HG03064 (cell line): ENCODE measurements at regions not wholly inside any gene's neighbourhood (a gene's known extent, or its start where the extent isn't known, plus 50 kb on each side); places are given as distances from the start of the nearest gene placed in this dataset.

Experiments
- ATAC-seq: cut with Tn5 transposase; IDR thresholded peaks from one replicate; pipeline ENCODE4 v1.9.1; 2021; ENCODE audit warnings: low read depth; ENCODE audit not compliant: unreplicated experiment

DNA sequence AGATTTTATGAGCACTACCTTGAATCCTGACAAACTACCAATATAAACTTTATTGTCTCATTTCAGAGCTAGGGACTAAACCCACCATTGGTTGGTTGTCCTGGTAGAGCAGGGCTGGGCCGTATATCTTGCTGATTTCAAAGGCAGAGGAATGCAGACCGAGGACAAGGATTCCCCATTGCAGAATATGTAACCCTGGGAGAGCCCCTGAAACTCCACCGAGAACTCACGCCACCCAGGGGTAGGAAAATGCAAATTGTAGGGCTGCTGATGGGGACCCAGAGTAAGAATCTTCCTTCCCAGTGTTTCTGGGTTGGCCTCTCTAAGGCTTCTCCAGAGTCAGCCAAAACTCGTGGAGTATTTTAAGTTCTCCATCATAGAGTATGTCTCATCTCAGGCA lies 235.3 kb downstream of the ABHD5 start:
- no peak for ATAC-seq

DNA sequence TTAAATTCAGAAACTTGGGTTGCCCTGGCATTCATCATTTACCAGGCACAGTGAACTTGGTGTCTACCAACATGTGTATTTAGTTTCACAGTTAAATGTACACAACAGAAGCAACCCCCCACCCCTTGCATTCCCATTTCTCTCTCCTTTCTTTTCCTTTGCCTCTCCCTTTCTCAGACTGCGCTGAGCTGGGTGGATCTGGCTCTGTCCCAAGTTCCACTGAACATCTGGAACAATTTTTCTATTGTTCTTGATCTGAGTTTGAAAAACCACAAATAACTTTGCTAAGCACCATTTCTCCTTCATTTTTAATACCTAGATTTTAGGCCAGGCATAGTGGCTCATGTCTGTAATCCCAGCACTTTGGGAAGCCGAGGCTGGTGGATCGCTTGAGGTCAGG lies 242.2 kb downstream of the ABHD5 start:
- no peak for ATAC-seq

DNA sequence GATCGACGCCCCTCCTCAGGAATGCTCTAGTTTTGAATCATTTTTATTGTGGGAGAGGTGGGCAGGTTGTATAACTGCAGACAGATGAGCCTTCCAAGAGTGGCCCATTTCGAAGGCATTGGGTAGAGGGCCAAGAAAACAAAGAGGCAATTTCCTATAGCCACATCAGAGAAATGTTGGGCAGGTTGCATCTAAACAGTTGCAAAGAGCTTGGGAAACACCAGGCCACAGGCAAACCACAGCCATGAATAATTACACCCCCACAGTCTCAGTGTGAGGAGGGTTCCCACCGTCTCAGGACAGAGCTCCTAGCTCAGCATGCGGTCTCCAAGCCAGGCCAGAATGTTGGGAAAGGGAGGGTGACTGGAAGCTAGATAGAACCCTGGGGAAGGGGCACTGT lies 257.3 kb downstream of the ABHD5 start:
- ATAC-seq = no peak

DNA sequence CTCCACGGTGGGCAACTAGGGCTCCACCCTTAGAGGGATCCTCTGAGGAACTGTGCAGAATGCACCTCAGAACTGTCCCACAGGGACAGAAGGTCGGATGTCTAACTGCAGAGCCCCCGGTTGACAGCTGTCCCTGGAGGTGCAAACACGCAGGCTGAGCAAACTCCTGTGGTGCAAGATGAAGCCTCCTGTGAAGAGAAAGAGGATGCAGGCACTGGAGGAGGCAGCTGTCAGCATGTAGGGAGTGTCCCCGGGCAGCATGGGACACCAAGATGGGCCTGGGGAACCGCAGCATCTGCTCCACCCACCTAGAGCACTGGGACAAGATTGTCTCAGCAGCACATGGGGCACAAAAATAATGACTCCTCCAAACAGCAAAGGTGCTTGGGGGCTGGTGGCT lies 258.9 kb downstream of the ABHD5 start:
- no peak for ATAC-seq

DNA sequence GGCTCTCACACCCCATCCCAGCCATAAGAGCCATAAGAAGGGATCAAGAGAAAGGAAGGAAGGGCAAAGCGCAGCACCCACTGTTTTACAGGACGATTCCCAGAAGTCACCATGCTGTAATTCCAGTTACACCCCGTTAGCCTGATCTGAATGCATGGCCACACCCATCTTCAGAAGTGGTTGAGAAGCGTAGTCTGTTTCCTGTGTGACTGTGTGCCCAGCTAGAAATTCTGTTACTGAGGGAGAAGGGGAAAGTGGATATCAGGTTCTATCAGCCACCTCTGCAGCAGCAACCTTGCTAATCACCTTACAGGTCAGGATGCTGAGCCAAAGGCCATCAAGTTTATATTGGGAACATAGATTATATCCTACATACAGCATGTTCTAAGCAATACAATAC lies 260.0 kb downstream of the ABHD5 start:
- no peak for ATAC-seq

DNA sequence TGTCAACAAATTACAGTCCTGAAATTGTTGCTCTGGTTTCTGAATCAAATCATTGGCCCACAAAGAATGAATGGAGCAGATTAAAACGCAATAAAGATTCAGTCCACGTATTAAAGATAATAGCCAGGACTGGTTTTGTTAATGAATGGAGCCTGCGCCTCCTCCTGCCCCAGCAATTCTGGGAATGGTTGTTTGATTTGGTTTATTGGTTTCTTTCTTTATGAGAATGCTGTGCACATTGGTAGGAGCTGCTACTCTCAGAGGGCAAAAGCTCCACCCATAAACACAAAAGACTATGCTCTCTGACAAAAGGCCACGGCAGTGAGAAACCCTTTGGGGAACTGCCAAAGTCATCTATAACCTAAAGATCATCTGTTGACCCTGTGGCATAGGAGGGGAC lies 261.1 kb downstream of the ABHD5 start:
- ATAC-seq = no peak

DNA sequence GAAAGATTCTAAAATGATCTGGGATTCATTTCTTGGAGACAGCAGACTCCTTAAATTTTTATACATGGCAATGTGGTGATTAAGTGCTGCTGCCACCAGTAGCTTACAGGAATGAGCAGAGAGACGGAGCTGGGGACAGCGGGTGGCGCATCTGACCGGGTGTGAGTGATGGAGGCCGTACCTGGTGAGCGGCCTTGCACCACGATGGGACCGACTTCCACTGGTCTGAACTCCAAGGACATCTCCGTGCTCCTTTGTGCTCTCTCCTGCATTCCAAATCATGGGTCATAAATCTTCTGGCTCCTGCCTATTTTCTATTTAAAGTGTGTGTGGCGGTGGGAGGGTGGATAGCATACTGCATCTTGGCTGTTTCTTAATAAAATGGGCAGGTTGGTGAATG lies 262.6 kb downstream of the ABHD5 start:
- ATAC-seq = no peak

DNA sequence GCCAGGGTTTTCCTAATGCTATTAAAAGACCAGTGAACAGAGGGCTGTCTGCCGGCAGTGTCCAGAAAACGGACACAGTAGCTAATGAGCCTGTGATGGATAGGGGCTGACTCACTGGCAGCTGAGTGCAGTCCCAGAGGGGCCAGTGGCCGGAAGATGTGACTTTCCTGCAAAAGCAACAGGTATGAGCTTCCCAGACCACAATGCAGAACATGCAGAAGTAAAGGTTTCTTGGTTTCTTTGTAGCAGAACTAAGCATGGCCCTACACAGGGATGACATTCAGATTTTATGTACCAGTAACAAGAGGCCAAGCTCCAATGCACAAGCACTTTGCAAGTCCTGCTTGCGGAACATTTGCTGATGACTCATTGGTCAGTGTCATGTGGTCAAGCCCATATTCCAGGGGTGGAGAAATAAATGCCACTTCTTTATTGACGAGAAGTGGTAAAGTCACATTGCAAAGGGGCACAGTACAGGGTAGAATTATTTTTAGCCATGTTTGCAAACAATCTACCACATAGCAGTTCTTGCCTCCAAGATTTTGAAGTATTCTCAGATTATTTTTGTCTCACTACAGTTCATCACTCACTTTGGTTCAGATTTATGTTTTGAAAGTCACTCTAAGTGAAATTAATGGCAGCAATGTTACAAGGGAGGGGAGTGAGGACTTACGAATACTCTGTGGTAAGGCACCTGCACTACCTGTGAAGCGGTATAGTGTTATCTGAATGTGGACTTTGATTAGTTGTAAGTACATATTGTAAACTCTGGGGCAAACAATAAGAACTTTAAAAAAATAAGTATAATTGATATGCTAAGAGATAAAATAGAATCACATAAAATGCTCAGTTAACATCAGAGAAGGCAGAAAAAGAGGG lies 263.3 kb downstream of the ABHD5 start:
- no peak for ATAC-seq

DNA sequence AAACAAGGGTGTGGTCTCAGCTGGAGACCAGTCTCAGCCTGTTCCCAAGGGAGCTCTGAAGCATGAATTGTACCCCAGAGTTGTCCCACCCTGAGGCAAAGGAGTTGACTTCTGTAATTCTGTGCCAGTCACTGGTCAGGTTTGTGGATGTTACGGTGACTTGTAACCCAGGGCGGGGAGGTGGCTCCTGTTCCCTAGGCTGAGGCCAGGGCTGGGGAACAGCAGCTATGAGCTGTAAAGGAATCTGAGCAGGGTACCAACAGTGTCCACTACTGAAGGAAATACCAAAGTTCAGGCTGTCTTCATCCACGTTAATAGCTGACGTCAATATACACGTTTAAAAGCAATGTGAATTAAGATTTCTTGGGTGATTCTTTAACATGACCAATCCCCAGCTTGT lies 266.2 kb downstream of the ABHD5 start:
- no peak for ATAC-seq

DNA sequence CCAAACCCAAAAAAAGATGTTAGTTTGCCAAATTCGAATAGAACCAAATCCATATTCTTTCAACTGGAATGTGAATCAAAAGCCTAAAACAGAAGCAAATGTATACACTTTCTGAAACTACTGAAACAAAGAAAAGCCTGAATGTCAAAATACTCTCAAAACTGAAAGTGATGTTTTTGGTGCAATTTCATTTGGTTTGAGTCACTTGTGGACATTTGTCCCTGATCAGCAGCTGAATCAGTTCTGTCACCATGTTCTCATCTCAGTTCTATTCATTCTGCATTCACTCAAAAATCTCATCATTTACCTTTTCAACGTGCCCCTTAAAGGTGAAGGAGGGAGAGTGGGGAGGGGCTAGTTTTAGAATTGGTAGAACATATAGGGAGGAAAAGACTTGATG lies 266.8 kb downstream of the ABHD5 start:
- no peak for ATAC-seq

DNA sequence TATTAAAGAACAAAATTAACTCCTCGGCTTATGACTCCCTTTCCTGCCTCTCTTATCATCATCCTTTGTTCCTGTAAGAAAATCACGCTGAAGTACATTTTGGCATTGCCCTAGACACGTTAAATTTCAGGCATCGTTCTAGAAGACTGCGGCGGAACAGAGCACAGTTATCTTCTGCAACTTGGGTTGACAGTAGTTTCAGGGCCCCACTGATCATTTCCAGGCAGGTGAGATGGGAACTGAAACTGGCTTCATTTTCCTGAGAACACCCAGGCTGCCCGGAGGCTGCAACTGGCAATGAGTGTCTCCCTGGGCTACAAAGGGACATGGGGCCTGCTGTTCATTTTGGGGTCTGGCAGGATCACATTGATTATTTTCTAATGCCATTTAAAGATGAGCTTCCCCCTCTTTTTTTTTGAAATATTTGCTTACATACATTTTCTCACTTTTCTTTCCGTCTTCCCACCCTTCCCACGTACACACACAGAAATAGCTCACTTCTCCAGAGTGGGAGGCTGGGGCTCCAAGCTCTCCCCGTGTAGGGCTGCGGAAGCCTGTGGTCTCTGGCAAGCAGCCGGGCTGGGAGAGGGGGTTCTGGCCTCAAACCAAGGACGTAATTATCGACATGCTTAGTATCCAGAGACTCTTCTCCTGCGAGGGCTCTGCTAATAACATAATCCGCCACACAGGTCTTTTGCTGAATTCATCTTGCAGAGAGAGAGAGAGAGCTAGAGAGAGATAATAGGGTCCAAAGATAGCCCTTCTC lies 267.4 kb downstream of the ABHD5 start:
- no peak for ATAC-seq

DNA sequence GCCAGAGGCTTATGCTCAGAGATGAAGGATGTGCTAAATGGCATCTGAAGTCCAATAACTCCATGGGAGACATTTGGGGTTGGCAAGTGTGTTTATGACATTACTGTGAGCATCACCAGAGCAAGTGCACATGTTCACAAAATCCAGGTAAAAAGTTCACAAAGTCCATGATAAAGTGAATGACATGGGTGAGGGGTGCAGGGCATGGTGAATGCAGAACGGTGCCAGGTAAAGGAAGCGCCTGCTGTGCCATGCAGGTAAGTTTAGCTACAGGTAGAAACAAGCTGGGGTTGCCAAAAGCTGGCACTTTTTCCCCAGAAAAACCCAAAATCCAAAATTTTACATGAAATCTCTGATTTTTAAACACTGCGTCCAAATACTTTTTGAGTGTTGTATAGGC lies 268.2 kb downstream of the ABHD5 start:
- no peak for ATAC-seq

DNA sequence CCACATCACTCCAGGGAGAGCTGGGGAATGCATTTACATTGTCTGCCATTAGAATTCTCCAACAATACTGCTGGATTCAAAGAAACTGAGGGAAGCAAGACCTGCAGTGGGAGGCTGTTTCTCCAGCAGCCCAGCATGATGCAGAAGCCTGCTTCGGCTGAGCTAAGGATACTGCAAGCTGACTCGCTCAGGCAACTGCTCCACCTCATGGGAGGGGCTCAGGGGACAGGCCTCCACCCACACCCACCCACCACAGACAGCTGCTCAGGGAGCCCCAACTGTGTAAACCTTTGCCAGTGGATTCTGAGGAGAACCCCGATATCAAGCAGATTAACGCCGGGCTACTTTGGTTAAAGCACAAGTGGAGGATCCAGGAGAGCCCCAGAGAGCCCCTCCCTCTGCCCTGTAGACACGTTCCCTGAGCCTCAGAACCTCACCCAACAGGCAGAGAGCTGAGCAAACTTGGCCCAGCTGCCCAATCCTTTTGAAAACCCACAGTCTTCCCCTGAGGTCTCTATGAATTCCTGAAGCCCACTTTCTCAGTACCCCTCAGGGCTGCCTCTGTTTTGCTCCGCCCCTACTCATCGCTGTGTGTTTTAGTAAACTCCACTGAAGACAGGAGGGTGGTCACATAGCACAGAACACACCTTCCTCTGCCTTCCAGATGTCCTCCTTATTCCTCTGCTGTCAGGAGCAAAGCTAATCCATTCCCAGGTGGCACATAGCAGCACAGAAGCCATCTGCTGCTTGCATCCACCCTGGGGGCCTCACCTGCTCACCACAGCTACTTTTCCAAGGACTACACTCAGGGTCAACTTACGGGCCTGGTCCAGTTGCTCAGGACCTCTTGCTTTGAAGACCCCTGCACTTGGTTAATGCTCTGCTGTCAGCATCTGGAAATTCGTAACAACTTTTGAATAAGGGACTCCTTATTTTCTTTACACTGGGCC lies 269.0 kb downstream of the ABHD5 start:
- ATAC-seq = no peak

DNA sequence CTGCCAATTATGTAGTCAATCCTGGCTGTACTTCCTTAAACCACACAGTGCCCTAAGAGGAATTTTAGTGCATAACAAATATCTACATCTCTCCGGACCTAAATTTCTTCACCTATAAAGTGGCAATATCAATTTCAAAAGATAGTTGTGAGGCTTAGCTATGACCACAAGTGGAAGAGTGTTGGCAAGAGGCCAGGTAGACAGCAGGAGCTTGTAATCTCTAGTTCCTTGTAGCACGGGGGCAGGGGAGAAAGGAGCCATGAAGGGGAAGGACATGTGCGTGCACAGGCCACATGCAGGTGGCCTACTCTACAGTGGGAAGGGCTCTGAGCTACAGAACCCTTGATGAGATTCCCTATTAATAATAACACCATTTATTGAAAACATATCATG lies 269.7 kb downstream of the ABHD5 start:
- ATAC-seq = no peak

DNA sequence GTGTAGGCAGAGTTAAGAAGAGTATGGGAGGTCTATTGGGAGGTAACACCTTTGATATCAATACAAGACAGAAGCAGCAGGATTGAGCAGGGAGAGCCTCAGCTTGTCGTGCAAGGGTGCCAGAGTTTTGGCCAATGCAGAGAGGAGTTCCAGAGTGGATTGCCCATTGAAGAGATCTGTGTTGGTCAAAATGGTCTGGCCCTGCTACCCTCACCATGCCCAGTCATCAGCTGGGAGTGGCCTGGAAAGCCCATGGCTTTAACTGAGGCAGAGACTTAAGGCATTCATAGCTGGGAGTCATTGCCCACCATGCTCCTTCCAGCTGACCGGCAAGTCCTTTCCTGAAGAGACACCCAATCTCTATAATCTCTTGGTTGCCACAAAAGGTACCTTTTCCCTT lies 271.3 kb downstream of the ABHD5 start:
- ATAC-seq = no peak

DNA sequence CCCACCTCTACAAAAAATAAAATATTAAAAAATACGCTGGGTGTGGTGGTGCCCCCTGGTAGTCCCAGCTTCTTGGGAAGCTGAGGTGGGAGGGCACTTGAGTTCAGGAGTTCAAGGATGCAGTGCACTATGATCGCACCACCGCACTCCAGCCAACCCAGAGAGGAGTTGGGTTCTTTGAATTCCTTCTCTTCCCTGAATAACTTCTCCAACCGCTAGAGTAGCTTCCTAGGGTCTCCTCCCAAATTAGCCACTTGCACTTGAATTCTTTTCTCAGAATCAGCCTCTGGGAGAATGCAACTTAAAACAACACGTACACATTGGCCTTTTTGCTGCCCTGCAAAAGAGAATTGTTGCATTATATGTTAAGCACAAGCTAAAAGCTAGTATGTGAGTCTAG lies 272.5 kb downstream of the ABHD5 start:
- ATAC-seq = no peak

DNA sequence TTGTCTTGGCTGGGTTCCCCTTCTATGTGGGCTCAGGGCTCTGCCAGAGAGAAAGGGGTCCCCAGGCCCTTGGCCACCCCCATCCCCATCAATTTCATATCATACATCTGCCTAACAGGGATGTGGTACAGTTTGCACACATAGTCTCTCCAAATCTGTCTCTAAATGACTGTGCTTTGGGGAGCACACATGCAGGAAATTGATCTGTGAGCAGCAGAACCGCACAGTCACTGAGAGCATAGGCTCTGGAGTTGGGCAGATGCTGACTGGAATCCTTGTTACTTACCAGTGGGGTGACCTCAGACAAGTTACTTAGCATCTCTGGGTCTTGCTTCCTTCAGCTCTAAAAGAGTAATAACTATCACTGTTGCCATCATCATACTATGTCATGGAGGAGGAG lies 273.9 kb downstream of the ABHD5 start:
- ATAC-seq = no peak

DNA sequence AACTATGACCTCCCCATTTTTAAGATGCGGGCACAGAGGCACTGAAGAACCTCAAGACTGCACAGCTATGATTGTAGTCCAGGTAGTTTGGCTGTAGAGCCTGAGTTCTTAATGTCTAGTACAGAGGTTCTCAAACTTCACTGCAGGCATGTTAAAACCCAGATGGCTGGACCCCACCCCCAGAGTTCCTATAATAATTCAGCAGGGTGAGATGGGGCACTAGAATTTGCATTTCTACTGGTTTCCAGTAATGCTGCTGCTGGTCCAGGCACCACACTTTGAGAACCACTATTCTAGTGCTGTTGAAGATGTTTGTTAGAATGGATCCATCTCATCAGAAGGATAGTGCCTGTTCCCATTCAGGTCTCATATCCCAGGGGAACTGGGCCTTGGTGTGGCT lies 274.9 kb downstream of the ABHD5 start:
- ATAC-seq = no peak

DNA sequence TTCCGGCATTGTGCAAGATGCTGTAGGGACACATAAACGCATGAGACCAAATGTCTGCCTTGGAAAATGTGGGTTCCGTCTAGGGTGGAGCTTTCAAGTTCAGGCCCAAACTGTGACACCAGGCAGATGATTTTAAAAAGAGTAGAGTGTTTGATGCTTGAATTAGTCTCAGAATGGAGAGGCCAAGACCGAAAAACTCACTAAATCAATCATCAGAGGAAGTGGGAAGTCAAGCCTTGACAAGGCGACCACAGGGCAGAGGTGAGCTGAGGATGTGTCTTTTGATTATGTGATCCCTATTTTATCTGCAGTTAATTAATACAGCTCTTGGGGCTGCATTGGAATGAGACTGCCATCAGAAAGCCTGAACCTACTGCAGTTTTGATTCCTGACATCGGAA lies 275.4 kb downstream of the ABHD5 start:
- ATAC-seq = no peak

DNA sequence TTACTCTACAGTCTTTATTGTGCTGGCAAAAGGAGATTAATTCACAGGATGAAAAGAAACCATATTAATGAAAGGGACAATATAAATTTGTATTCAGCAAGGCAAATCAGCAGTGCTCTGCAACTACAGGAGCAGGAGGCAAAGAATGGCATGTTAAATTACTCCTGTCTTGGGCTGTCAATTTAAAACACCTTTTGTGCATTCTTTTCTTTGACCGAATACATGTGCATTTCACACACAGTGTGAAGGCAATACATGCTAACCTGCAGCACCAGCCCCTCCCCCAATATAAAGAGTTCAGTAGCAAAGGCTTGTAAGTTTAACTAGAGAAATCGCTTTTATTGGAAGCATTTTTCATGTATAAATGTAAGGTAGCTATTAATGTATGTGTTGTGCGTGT lies 275.2 kb upstream of the TOPAZ1 start:
- no peak for ATAC-seq

DNA sequence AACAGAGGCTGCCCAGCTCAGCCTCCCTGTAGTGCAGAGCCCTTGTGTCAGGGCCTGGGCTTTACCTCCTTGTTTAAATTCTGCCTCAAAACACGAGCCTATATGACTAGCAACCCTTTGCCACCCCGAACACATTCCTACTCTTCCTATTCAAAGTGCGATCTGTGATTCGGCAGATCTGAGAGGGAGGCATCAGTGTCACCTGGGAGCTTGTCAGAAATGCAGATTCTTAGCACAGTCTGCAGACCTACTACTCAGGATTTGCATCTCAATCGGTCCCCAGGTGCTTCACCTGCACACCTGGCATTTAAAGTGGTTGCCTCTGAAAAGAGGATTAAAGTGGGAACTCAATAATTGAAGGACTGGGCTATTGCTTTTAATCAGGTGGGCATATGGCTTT lies 273.2 kb upstream of the TOPAZ1 start:
- no peak for ATAC-seq
